ENCODE measurements at regions not wholly inside any gene's neighbourhood (a gene's known extent, or its start where the extent isn't known, plus 50 kb on each side); places are given as distances from the start of the nearest gene placed in this dataset.

GRCh38 chr9:13448482-13448881, 169.0 kb upstream of the MPDZ start:
- no peak overlapping the region for H3K9ac ChIP-seq
- in situ Hi-C loops (cut with MboI): loop anchor here (10.0 kb wide), 1 partner anchor 986 kb away; no protein-coding TSS in a partner anchor

DNA sequence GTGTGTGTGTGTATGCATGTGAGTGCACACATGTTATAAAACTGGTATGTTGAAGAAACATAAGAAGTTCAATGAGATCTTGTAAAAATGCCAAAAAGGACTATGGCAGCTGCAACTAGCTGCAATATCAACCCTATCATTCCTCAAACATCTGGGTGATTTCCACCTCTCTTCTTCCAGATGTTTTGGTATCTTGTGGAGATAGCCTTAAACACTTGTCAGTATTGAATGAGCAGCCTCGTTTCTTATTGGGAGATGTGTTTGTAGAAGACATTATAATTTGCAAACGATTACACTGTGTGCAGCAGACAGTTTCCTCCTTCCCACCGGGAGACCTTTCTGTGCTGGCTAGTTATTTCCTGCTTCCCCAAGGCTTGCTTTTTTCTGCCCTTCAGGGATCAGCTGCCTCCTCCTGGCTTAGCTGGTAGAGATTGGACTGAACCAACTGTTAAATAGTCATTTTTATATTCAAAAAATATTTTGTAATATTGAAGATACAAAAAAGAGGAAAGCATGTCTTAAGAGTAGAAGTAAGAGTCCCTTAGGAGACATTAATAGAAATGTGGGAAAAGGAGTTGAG, 168.4 kb upstream of the MPDZ start:
- no peaks in the 10 kb centered on the region for H4K20me1 ChIP-seq (ENCODE audit: insufficient read depth)
- no peak overlapping the region for H3K4me3 ChIP-seq
- H3K4me2 ChIP-seq (ENCODE audit: unreplicated experiment): no peak overlapping the region
- peaks cover 78% of the 10 kb centered on the region for H3K27me3 ChIP-seq (replicated peaks; ENCODE audit: insufficient read depth)
- no peaks in the 10 kb centered on the region for H3K36me3 ChIP-seq (ENCODE audit: low read depth)
- in situ Hi-C loops (cut with MboI): loop anchor here (10.0 kb wide), 1 partner anchor 987 kb away; no protein-coding TSS in a partner anchor
- no peaks in the 10 kb centered on the region for H3K4me1 ChIP-seq (ENCODE audit: insufficient read depth)
- TF ChIP-seq EZH2 (IDR thresholded peaks at IDR 0.05; ENCODE audit: insufficient read depth, poor library complexity, severe bottlenecking) (no peak), EZH2phosphoT487 (IDR thresholded peaks at IDR 0.05; ENCODE audit: insufficient read depth, low read depth) (no peak)
- DNase-seq: no peak
- H3K9me3 ChIP-seq (ENCODE audit: low read depth): no peaks in the 10 kb centered on the region
- no peaks in the 10 kb centered on the region for H3K9me2 ChIP-seq (ENCODE audit: insufficient read depth)
- H3K27ac ChIP-seq: no peak overlapping the region
- H3K9ac ChIP-seq: no peak overlapping the region
- 50 to 54% methylated on average over 3 of the region's 3 CpGs for WGBS, 2 experiments (ENCODE audit: low coverage in 1 of 2, low lambda C conversion rate in 2 of 2, missing lambda C conversion rate in 2 of 2)
- no peaks in the 10 kb centered on the region for H3K79me2 ChIP-seq (ENCODE audit: insufficient read depth)
- H3F3A ChIP-seq (ENCODE audit: insufficient read depth): no peaks in the 10 kb centered on the region
- no peak overlapping the region for H2AFZ ChIP-seq

More at GRCh38 chr9:13448482-13448881, 169.0 kb upstream of the MPDZ start:
- H3F3A ChIP-seq (ENCODE audit: insufficient read depth): no peaks in the 10 kb centered on the region
- WGBS, 2 experiments (ENCODE audit: low coverage in 1 of 2, low lambda C conversion rate in 2 of 2, missing lambda C conversion rate in 2 of 2): 86 to 92% methylated on average over 2 of the region's 2 CpGs
- no peaks in the 10 kb centered on the region for H3K9me3 ChIP-seq (ENCODE audit: low read depth)
- no peaks in the 10 kb centered on the region for H3K36me3 ChIP-seq (ENCODE audit: low read depth)
- H3K9me2 ChIP-seq (ENCODE audit: insufficient read depth): no peaks in the 10 kb centered on the region
- H4K20me1 ChIP-seq (ENCODE audit: insufficient read depth): no peaks in the 10 kb centered on the region
- H3K27ac ChIP-seq: no peak overlapping the region
- TF ChIP-seq EZH2phosphoT487 (IDR thresholded peaks at IDR 0.05; ENCODE audit: insufficient read depth, low read depth) (no peak), EZH2 (IDR thresholded peaks at IDR 0.05; ENCODE audit: insufficient read depth, poor library complexity, severe bottlenecking) (no peak)
- H3K27me3 ChIP-seq (replicated peaks; ENCODE audit: insufficient read depth): peaks cover 74% of the 10 kb centered on the region
- H3K79me2 ChIP-seq (ENCODE audit: insufficient read depth): no peaks in the 10 kb centered on the region
- H2AFZ ChIP-seq: no peak overlapping the region
- DNase-seq: no peak
- no peaks in the 10 kb centered on the region for H3K4me1 ChIP-seq (ENCODE audit: insufficient read depth)
- H3K4me2 ChIP-seq (ENCODE audit: unreplicated experiment): no peak overlapping the region
- H3K4me3 ChIP-seq: no peak overlapping the region

DNA sequence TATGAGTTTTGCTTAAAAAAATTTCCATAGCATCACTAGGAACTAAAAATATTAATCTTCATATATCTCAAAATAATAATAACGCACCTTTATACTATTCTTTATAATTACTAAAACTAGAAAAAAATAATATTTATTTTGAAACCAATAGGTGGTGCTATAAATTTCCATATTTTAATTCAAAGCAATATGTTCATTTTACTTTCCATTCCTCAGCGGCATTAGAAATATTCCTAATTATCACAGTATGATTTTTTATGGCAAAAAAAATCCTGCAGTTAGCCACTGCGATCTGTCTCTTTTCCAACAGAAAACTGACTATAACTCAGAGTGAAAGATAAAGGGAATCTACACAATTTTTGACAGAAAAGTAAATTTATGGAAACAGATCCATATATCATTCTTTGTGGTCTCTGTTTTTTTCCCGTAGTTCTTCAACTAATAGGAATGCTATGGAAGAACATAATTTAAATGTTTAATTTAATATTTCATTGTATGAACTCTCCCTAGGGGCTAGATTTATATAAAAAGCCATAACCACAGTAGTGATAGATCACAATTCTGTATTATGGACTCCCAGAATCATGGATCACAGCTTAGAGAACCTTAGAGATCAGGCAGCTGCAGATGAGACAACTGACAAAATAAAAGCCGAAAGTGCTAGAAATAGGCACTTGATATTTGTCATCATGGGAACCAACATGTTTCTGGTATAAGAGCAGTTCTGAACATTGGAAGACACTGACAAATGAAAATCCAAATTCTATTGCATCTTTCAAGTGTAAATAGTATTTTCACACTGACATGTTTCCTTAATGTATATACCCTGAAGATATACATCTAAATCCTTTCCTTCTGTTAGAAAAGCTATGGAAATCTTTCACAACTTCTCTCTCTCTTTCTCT, 167.7 kb upstream of the MPDZ start:
- Histone ChIP-seq H3K4me3 (no peak overlapping the region), H3K27ac (no peak overlapping the region), H3K79me2 (ENCODE audit: insufficient read depth) (no peaks in the 10 kb centered on the region), H3K27me3 (replicated peaks; ENCODE audit: insufficient read depth) (peaks cover 81% of the 10 kb centered on the region), H4K20me1 (ENCODE audit: insufficient read depth) (no peaks in the 10 kb centered on the region), H3K36me3 (ENCODE audit: low read depth) (no peaks in the 10 kb centered on the region), H3K9me3 (ENCODE audit: low read depth) (no peaks in the 10 kb centered on the region), H3K4me1 (ENCODE audit: insufficient read depth) (no peaks in the 10 kb centered on the region), H3K4me2 (ENCODE audit: unreplicated experiment) (no peak overlapping the region), H3K9me2 (ENCODE audit: insufficient read depth) (no peaks in the 10 kb centered on the region), H2AFZ (no peak overlapping the region), H3K9ac (no peak overlapping the region), H3F3A (ENCODE audit: insufficient read depth) (no peaks in the 10 kb centered on the region)
- TF ChIP-seq EZH2phosphoT487 (IDR thresholded peaks at IDR 0.05; ENCODE audit: insufficient read depth, low read depth): no peak
- no peak for TF ChIP-seq EZH2 (IDR thresholded peaks at IDR 0.05; ENCODE audit: insufficient read depth, poor library complexity, severe bottlenecking)
- DNase-seq: peak; percentile 21
- in situ Hi-C loops (cut with MboI): loop anchor here (10.0 kb wide), 1 partner anchor 988 kb away; no protein-coding TSS in a partner anchor
- WGBS, 2 experiments (ENCODE audit: low coverage in 1 of 2, low lambda C conversion rate in 2 of 2, missing lambda C conversion rate in 2 of 2): 25 to 32% methylated on average over 5 of the region's 5 CpGs

DNA sequence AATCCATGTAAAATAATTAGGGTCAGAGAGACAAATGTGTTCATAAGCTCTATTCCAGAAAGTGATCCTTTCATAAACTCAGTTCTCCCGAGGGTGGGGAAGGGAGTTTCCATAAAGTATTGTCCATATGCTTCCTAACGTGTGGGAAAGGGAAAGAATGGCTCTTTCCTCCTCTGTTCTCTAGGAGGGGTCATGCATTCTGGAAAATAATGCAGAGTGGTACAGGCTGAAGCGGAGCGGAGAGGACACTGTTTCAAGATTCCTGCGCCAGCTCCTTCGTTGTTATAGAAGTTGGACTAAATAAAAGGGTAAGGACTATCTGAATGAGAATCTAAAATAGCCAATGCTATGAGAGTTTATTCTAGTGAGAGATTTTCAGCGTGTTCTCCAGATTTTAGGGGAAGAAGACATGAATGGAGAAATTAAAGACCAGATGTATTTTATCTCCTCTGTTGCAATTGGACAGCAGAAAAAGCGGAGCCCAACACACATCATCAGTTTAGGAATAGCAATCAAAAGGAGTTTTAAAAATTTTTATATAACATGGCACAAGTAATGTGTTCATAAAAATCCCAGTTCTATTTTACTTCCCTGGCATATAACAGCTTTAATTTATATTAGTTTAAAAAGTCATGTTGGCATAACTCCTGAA, 166.9 kb upstream of the MPDZ start:
- H3K79me2 ChIP-seq (ENCODE audit: insufficient read depth): no peaks in the 10 kb centered on the region
- H3K9me3 ChIP-seq (ENCODE audit: low read depth): no peaks in the 10 kb centered on the region
- H3K4me2 ChIP-seq (ENCODE audit: unreplicated experiment): no peak overlapping the region
- H3K27me3 ChIP-seq (replicated peaks; ENCODE audit: insufficient read depth): peaks cover 89% of the 10 kb centered on the region
- H2AFZ ChIP-seq: no peak overlapping the region
- H3F3A ChIP-seq (ENCODE audit: insufficient read depth): no peaks in the 10 kb centered on the region
- no peaks in the 10 kb centered on the region for H3K36me3 ChIP-seq (ENCODE audit: low read depth)
- H3K4me1 ChIP-seq (ENCODE audit: insufficient read depth): no peaks in the 10 kb centered on the region
- H3K4me3 ChIP-seq: no peak overlapping the region
- in situ Hi-C loops (cut with MboI): loop anchor here (10.0 kb wide), 1 partner anchor 988 kb away; no protein-coding TSS in a partner anchor
- 66 to 71% methylated on average over 8 of the region's 8 CpGs for WGBS, 2 experiments (ENCODE audit: low coverage in 1 of 2, low lambda C conversion rate in 2 of 2, missing lambda C conversion rate in 2 of 2)
- H3K27ac ChIP-seq: no peak overlapping the region
- H3K9me2 ChIP-seq (ENCODE audit: insufficient read depth): no peaks in the 10 kb centered on the region
- no peaks in the 10 kb centered on the region for H4K20me1 ChIP-seq (ENCODE audit: insufficient read depth)
- H3K9ac ChIP-seq: no peak overlapping the region
- no peak for DNase-seq
- TF ChIP-seq EZH2 (IDR thresholded peaks at IDR 0.05; ENCODE audit: insufficient read depth, poor library complexity, severe bottlenecking) (no peak), EZH2phosphoT487 (IDR thresholded peaks at IDR 0.05; ENCODE audit: insufficient read depth, low read depth) (no peak)

Data from GM23248 (cell line).